ENCODE measurements at regions not wholly inside any gene's neighbourhood (a gene's known extent, or its start where the extent isn't known, plus 50 kb on each side); places are given as distances from the start of the nearest gene placed in this dataset.

GRCh38 chr5:152247850-152248385 is 157.2 kb downstream of the NMUR2 start:
- TF ChIP-seq, protein P1, sequence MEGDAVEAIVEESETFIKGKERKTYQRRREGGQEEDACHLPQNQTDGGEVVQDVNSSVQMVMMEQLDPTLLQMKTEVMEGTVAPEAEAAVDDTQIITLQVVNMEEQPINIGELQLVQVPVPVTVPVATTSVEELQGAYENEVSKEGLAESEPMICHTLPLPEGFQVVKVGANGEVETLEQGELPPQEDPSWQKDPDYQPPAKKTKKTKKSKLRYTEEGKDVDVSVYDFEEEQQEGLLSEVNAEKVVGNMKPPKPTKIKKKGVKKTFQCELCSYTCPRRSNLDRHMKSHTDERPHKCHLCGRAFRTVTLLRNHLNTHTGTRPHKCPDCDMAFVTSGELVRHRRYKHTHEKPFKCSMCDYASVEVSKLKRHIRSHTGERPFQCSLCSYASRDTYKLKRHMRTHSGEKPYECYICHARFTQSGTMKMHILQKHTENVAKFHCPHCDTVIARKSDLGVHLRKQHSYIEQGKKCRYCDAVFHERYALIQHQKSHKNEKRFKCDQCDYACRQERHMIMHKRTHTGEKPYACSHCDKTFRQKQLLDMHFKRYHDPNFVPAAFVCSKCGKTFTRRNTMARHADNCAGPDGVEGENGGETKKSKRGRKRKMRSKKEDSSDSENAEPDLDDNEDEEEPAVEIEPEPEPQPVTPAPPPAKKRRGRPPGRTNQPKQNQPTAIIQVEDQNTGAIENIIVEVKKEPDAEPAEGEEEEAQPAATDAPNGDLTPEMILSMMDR (IDR thresholded peaks at IDR 0.05): no peak
- no peak for TF ChIP-seq ZFX (IDR thresholded peaks at IDR 0.05; ENCODE audit: borderline replicate concordance)

All from 22Rv1 (cell line).